GM21526 (cell line): ENCODE measurements at regions not wholly inside any gene's neighbourhood (a gene's known extent, or its start where the extent isn't known, plus 50 kb on each side); places are given as distances from the start of the nearest gene placed in this dataset.

ENCODE experiments used
- ATAC-seq: cut with Tn5 transposase; IDR thresholded peaks from one replicate; pipeline ENCODE4 v1.9.1; 2021; ENCODE audit warnings: moderate library complexity; ENCODE audit not compliant: unreplicated experiment, low FRiP score

- ATAC-seq, result no peak
These were observed 540.3 kb upstream of the MGMT start for GRCh38 chr10:128926711-128927110.

DNA sequence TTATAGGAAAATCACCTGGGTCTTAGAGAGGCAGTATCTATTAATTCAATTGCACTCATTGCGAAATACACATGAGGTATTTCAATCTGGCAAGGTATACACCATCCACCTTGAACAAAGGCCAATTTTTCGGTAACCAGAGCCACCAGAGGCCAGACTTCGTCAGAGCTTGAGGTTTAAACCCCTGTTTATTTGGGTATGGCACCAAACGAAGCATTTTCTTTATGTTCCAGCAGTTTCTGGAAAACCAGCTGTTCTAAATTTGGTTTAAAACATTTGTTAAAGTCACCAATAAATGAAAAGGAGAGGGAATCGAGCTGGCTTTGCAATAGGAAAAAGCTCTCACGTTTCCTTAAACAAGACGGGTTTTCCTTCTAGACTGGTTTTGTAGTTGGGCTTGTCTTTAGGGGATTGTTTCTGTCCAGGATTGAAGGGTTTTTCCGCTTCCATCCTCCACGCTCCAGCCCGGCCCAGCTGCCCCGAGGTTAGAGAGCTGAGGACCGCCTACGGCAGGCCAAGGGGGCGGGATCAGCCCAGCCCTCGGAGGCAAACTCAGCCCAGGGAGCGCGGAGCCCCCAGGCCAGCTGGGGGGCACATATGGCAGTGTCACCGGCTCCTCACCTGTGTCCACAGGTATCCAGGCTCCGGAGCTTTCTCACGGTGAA is 539.4 kb upstream of the MGMT start:
- ATAC-seq, result no peak

- no peak for ATAC-seq
These were observed 538.7 kb upstream of the MGMT start for GRCh38 chr10:128928231-128928836.

- no peak for ATAC-seq
These were observed 537.9 kb upstream of the MGMT start for GRCh38 chr10:128929131-128929530.

- no peak for ATAC-seq
These were observed 537.3 kb upstream of the MGMT start for GRCh38 chr10:128929767-128930166.

- no peak for ATAC-seq
These were observed 536.5 kb upstream of the MGMT start for GRCh38 chr10:128930515-128930914.

DNA sequence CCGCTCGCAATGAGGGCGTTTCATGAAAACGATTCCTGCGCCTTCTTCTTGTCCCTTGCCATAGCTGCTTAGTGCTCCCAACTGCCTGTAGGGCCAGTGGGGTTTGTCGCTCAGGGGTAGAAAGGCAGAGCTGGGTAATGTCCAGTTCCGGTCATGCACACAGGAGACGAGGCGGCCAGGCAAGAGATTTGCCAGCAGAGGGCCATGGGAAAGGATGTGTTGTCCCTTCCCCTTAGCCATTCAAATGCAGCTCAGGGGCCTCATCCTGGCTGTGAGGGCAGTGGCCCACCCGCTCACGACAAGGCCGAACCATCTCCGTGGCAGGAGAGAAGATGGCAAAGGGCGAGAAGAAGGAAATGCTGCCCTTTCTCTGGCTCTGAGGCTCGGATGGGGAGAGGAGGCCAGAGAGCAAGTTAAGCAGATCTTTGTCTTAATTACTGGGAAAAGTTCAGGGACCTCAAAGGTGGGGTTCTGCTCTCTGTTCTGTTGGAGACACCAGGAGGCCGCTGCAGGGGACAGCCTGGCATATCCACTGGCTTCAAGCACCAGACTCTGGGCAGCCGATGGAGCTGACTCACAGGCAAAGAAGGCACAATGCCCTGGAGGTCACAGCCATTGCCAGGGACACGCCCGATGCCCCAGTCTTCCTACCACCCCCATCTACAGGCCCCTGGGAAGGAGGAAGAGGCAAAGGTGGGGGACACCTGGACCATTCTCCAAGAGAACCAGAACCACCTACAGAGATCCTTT is 534.8 kb upstream of the MGMT start:
- ATAC-seq, result no peak

DNA sequence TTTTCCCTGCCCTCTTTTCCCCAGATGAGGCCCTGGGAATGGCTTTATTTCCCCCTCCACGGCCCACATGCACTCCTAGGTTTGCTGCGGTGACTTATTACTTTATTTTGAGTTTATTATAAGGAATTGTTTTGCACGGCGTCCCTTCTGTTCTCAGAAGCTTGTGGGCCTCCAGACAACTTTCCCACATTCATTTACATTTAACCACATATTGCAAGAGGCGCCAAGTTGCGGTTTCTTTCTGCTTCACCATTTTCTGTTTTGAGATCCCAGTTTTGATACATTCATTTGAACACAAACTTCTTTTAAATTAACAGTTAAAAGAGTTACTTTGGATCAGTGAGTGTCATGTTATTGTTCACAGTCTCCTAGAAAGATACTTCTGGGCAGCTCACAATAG is 532.5 kb upstream of the MGMT start:
- no peak for ATAC-seq

GRCh38 chr10:128936392-128936791 is 530.6 kb upstream of the MGMT start:
- ATAC-seq, result no peak

DNA sequence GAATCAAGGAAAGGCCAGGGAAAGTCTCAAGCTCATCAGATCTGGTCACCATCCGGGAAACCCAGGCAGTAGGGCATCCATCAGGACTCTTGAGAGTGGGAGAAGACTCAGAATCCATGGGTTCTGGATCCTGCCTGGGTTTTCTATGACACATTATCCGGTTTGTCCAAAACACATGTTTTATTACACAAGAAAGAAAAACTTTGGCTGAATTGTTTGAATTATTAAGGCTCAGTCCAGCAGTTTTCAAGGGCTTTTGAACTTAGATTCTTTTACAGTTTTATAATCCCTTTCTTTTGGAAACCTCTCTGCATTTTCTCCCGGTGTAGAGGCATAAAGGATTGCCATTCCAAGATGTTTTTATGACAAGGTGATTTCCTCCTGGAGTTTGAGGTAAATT is 528.5 kb upstream of the MGMT start:
- ATAC-seq, result no peak

DNA sequence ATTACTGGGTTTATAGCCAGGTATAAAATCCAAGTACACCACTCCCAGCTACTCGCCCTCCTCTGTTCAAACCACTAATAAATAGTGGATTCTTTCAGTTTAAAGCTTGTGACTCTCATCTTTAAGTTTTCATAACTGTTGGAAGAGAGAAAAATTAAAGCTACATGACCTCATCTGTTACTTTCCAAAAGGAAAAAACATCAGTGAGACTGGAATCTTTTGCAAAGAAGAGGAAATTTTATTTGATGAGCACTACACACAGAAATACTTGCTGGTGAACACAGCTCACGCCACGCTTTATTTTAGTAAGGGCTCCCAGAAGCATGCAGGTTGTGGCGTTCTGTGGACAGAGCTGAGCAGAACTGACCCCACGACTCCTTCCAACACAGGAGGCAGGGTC is 527.0 kb upstream of the MGMT start:
- no peak for ATAC-seq

DNA sequence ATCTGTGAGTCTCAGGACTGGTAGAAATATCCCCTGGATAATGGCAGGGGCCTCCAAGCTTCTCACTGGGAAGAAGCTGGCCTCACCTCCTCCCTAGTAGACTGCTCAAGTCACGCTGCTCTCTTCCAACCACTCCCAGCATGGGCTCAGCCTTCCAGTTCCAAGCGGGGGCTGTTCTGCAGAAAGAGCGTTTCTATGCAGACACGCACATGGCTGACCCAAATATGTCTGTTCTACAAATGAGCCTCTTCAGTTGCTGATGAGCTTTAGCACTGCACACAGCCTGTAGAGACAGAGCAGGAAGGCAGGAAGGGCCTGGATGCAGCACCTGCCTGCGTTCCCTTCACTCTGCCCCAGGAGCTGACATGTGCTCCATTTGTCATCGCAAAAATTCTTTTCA is 523.9 kb upstream of the MGMT start:
- no peak for ATAC-seq

GRCh38 chr10:128945398-128945797 is 521.6 kb upstream of the MGMT start:
- ATAC-seq, result no peak

DNA sequence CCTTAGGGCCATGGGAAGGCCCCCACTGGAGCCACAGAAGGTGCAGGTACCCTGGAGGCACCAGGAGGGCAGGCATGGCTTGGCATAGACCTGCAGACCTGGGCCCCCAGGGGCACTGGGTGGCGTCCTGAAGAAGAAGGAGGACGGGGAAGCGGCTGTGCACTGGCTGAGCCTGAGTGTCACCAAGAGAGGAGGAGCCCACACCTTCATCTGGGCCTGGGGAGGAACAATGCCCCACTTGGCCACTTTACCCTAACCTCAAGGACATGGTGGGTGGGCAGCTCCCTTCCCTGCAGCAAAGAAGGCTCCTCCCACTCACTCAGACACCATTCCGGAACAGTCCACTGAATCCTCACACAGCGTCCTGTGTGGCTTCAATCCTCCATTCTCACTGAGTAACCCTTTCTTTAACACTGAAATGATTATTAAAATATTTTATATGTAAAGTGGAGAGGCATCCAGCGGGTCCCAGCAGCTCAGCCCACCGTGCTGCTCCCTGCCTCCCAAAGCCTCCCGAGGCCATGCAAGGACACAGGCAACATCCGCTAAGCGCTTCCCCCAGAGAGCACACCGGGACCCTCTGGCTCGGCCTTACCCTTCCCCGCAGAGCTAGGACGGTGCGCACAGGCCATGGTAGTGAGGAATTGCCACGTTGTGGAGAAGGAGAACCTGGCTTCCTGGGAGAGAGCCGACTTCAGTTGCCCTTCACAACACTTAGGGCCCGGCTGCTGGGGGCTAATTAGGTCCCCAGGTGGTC is 516.7 kb upstream of the MGMT start:
- no peak for ATAC-seq

GRCh38 chr10:128950916-128951275 is 516.1 kb upstream of the MGMT start:
- ATAC-seq, result no peak

GRCh38 chr10:128952856-128953255 is 514.2 kb upstream of the MGMT start:
- no peak for ATAC-seq

- ATAC-seq, result no peak
These were observed 510.9 kb upstream of the MGMT start for GRCh38 chr10:128956149-128956548.

DNA sequence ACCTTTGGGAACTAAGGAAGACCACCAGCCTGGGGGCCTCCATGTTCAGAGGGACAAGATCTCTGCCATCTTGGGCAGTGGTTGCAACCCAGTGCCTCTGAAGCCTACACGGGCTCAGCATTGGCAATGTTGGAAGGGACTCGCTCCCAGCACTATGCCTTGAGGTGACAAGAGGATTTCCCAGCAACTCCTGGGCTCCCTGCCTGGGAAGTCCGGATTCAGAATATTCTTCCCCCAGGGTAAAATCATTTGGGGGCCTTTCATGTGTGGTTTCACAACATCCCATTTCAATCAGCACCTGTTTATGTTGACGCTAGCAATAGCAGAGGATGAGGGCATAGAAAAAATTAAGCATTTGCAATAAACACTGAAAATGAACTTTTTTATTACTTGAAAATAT is 509.8 kb upstream of the MGMT start:
- ATAC-seq, result no peak

GRCh38 chr10:128958834-128959690 is 508.0 kb upstream of the MGMT start:
- no peak for ATAC-seq

DNA sequence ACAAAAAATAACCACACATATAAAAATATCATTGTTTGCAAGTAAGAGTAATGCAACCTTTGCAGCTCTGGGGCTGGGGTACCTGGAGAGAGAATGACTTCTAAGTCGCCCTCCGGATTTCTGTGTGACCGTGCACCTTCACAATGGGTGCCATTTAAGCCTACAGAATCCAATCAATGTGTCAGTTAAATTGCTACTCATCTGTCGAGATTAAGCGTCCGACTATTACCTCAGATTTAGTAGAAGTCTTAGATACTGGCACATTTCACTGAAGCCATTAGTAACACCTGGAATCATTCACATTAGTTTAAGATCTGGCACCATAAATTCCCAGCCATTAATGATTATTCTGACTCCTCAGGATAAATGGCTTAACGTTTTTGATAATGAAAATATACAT is 507.3 kb upstream of the MGMT start:
- no peak for ATAC-seq
